Lung (tissue), 11 donors: ENCODE measurements at regions not wholly inside any gene's neighbourhood (a gene's known extent, or its start where the extent isn't known, plus 50 kb on each side); places are given as distances from the start of the nearest gene placed in this dataset.

Source experiments
- ATAC-seq: fragments of 200-7000 bp; cut with Tn5 transposase; one replicate; pipeline ENCODE4 v1.9.1; 2020; ENCODE audit warnings: moderate number of reproducible peaks; ENCODE audit not compliant: insufficient read depth, low FRiP score
- DNase-seq, 3 donors: peaks; one replicate each; pipeline ENCODE4 v3.0.0-alpha.2; 2013 to 2017
- H3K27ac ChIP-seq, 2 donors: one replicate each; pipeline ENCODE4 v1.5.1; 2013; ENCODE audit warnings: mild to moderate bottlenecking in 2 of 2, moderate library complexity in 2 of 2, control low read depth in 1 of 2, inconsistent platforms in 1 of 2, low read depth in 1 of 2, low read length in 1 of 2
- H3K27me3 ChIP-seq, 3 donors: one replicate each; pipeline ENCODE4 v1.5.1; 2013; ENCODE audit warnings: low read length in 2 of 3; ENCODE audit not compliant: control insufficient read depth in 3 of 3, insufficient read depth in 3 of 3
- H3K36me3 ChIP-seq, 4 donors: one replicate each; pipeline ENCODE4 v1.5.1; 2013; ENCODE audit warnings: low read length in 4 of 4, mild to moderate bottlenecking in 1 of 4, moderate library complexity in 1 of 4; ENCODE audit not compliant: control insufficient read depth in 4 of 4, insufficient read depth in 4 of 4
- H3K4me1 ChIP-seq, 5 donors: one replicate each; pipeline ENCODE4 v1.5.1; 2013; ENCODE audit warnings: low read length in 5 of 5, mild to moderate bottlenecking in 2 of 5, moderate library complexity in 1 of 5; ENCODE audit not compliant: control insufficient read depth in 5 of 5, insufficient read depth in 5 of 5
- H3K4me3 ChIP-seq: one replicate; pipeline ENCODE4 v1.5.1; 2013; ENCODE audit warnings: mild to moderate bottlenecking, control low read depth, moderate library complexity
- H3K9ac ChIP-seq, 2 donors: one replicate each; pipeline ENCODE4 v1.5.1; 2013; ENCODE audit warnings: low read length in 2 of 2, control low read depth in 1 of 2; ENCODE audit not compliant: insufficient read depth in 1 of 2
- H3K9me3 ChIP-seq, 4 donors: one replicate each; pipeline ENCODE4 v1.5.1; 2013; ENCODE audit warnings: low read length in 3 of 4, mild to moderate bottlenecking in 1 of 4, moderate library complexity in 1 of 4; ENCODE audit not compliant: control insufficient read depth in 4 of 4, insufficient read depth in 3 of 4
- WGBS, 2 donors: extraction: QIAGEN DNeasy Blood & Tissue Kit; methylation state at CpG; one replicate each; pipeline ENCODE4 v1.1.7; 2013; 5-methylcytosine and 5-hydroxymethylcytosine counted together
- TF ChIP-seq, protein P1 (sequence below): IDR thresholded peaks from 2 replicates; pipeline ENCODE4 v1.5.1; 2012; ENCODE audit warnings: mild to moderate bottlenecking; ENCODE audit errors: control extremely low read depth, extremely low read depth
- donor health status: control.
- donor health status: control.
- donor health status: Bipolar disorder and iron deficiency.
- donor health status: healthy.
- donor health status: DM: yes; HTN: yes; CAD: no.

DNA sequence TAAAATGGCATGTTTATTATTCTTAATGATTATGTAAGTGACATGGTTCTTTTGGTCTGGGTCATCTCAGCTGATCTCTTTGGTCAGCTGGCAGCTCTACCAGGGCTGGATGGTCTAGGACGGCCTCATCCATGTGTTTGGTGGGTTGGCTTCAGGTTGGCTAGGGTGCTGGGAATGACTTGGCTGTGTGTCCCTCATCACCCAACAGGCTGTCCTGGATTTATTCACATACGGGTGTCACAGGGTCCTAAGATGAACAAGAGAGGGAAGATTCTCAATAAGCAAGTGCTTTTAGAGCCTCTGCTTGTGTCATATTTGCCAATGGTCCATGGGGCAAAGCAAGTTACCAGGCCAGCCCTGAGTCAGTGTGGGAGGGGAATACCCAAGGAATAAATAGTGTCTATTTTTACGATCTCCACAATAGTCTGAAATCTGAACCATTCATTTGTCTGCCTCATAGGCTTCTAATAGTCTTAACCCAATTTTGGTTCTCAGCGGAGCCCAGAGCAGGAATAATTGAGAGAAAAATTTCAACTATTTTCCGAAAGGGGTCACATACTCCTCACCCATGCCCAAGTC is 157.5 kb downstream of the HS3ST2 start:
- no peak overlapping the region for H3K27ac ChIP-seq
- H3K9me3 ChIP-seq, result no peaks in the 10 kb centered on the region
- WGBS, 2 donors, result 92 to 96% methylated on average over 5 of the region's 5 CpGs
- DNase-seq, result no peak
- no peaks in the 10 kb centered on the region for H3K36me3 ChIP-seq
- no peak overlapping the region for H3K9ac ChIP-seq
- no peak overlapping the region for H3K4me3 ChIP-seq
- TF ChIP-seq, protein P1, sequence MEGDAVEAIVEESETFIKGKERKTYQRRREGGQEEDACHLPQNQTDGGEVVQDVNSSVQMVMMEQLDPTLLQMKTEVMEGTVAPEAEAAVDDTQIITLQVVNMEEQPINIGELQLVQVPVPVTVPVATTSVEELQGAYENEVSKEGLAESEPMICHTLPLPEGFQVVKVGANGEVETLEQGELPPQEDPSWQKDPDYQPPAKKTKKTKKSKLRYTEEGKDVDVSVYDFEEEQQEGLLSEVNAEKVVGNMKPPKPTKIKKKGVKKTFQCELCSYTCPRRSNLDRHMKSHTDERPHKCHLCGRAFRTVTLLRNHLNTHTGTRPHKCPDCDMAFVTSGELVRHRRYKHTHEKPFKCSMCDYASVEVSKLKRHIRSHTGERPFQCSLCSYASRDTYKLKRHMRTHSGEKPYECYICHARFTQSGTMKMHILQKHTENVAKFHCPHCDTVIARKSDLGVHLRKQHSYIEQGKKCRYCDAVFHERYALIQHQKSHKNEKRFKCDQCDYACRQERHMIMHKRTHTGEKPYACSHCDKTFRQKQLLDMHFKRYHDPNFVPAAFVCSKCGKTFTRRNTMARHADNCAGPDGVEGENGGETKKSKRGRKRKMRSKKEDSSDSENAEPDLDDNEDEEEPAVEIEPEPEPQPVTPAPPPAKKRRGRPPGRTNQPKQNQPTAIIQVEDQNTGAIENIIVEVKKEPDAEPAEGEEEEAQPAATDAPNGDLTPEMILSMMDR, result no peak
- H3K27me3 ChIP-seq, result no peaks in the 10 kb centered on the region
- H3K4me1 ChIP-seq, result peaks cover 0 to 4% (median 0%) of the 10 kb centered on the region in 5 donors
- ATAC-seq, result no peak

DNA sequence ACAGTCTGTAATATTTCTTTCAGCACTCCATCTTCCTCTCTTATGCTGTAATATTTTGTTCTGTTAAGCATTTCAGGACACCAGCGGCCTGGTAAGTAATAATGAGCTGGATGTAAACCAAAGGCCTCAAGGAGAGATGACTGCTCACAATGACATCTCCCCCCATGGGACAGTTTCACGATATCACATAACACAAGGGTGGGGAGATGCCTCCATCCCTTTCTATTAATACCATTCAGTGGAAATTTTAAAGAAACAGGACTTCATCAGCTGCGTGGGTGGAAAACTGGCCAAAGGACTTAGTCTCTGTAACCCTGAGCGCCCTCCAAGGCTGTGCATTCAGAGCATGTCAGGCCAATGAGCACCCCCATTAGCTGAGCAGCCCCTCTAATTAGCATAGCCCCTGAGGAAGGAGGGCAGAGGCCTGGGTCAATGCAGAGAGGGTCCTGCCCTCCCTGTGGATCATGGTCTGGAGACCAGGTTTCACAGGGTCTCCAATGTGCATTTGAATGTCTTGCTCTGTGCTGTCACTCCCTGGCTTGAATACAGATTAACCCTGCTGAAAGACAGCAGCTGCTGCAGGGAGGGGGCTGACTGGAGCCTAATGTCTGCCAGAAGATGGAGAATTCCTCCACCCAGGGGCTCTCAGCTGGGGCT is 156.4 kb downstream of the HS3ST2 start:
- Histone ChIP-seq H3K27ac (peak overlapping the region in 1 of 2 donors; percentile 4), H3K9ac (no peak overlapping the region), H3K27me3 (peaks cover 0 to 4% (median 0%) of the 10 kb centered on the region in 3 donors), H3K9me3 (no peaks in the 10 kb centered on the region), H3K4me3 (no peak overlapping the region), H3K4me1 (peaks cover 0 to 4% (median 0%) of the 10 kb centered on the region in 5 donors), H3K36me3 (no peaks in the 10 kb centered on the region)
- peak in 2 of 3 donors; percentile 6 to 48 for DNase-seq
- WGBS, 2 donors, result 46 to 50% methylated on average over 4 of the region's 4 CpGs
- peak; percentile 41 for ATAC-seq
- TF ChIP-seq, protein P1, result no peak

DNA sequence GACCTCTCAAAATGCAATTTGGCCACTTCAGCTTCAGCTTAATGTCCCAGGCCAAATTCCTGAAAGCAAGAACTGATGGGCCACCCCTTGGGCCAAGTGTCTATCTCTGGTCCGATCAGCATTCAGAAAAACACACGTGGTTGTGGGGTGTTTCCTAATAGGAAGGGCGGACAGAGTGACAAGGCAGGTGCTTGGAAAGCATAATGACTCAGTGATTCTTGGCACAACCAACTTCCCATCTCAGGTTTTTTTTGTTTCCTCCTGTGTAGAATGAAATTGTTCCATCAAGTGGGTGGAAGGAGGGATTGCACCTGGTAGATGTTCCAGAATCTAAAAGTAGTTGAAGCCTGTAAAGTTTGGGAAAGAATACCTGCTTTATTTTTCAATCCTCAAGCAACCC is 155.6 kb downstream of the HS3ST2 start:
- Histone ChIP-seq H3K9me3 (no peaks in the 10 kb centered on the region), H3K27me3 (peaks cover 0 to 4% (median 0%) of the 10 kb centered on the region in 3 donors), H3K4me3 (no peak overlapping the region), H3K9ac (no peak overlapping the region), H3K36me3 (no peaks in the 10 kb centered on the region), H3K4me1 (peaks cover 0 to 4% (median 0%) of the 10 kb centered on the region in 5 donors), H3K27ac (no peak overlapping the region)
- 30 to 37% methylated on average over 3 of the region's 3 CpGs for WGBS, 2 donors
- peak in 1 of 3 donors; percentile 0 for DNase-seq
- TF ChIP-seq, protein P1, result no peak
- no peak for ATAC-seq
